ENCODE measurements at regions not wholly inside any gene's neighbourhood (a gene's known extent, or its start where the extent isn't known, plus 50 kb on each side); places are given as distances from the start of the nearest gene placed in this dataset.

GRCh38 chr2:34663314-34663713, 1064.2 kb upstream of the FAM98A start:
- H4K20me1 ChIP-seq (ENCODE audit: insufficient read depth, low read length) = no peaks in the 10 kb centered on the region
- no peaks in the 10 kb centered on the region for H3K36me3 ChIP-seq (ENCODE audit: insufficient read depth, low read length)
- no peaks in the 10 kb centered on the region for H3K4me1 ChIP-seq (ENCODE audit: insufficient read depth, low read length, poor library complexity, severe bottlenecking)
- H3K79me2 ChIP-seq (ENCODE audit: insufficient read depth, low read depth, low read length) = no peaks in the 10 kb centered on the region
- TF ChIP-seq EZH2phosphoT487 (IDR thresholded peaks at IDR 0.05; ENCODE audit: borderline replicate concordance, low read depth, low read length) (no peak), CTCF (conservative IDR thresholded peaks at IDR 0.05; ENCODE audit: low read length) (no peak)
- H3K9me3 ChIP-seq (ENCODE audit: low read length) = no peaks in the 10 kb centered on the region
- H3K4me3 ChIP-seq (ENCODE audit: low read depth, low read length, poor library complexity, severe bottlenecking) = no peak overlapping the region
- H3K4me2 ChIP-seq (ENCODE audit: low read length) = no peak overlapping the region
- intact Hi-C loops (cut with micrococcal nuclease; ENCODE audit: unreplicated experiment) = no loop called here
- no peak overlapping the region for H3K27ac ChIP-seq (ENCODE audit: low read depth, low read length, poor library complexity, severe bottlenecking)
- ChIA-PET CTCF (ENCODE audit: unreplicated experiment) (no interaction called here), POLR2A (no interaction called here)
- H2AFZ ChIP-seq (ENCODE audit: low read length) = no peak overlapping the region
- H3K9me2 ChIP-seq (ENCODE audit: insufficient read depth, low read length) = no peaks in the 10 kb centered on the region
- no peak for DNase-seq (ENCODE audit: low spot score)
- BruUV-seq (replicated peaks) = no TSS peak

- H3K79me2 ChIP-seq (ENCODE audit: insufficient read depth, low read depth, low read length) = no peaks in the 10 kb centered on the region
- intact Hi-C loops (cut with micrococcal nuclease; ENCODE audit: unreplicated experiment) = no loop called here
Measured at GRCh38 chr2:34660741-34661140, 1061.6 kb upstream of the FAM98A start.

GRCh38 chr2:34656632-34657031, 1057.5 kb upstream of the FAM98A start:
- Histone ChIP-seq H3K9me3 (ENCODE audit: low read length) (no peaks in the 10 kb centered on the region), H3K9me2 (ENCODE audit: insufficient read depth, low read length) (no peaks in the 10 kb centered on the region), H2AFZ (ENCODE audit: low read length) (no peak overlapping the region), H4K20me1 (ENCODE audit: insufficient read depth, low read length) (no peaks in the 10 kb centered on the region), H3K4me3 (ENCODE audit: low read depth, low read length, poor library complexity, severe bottlenecking) (no peak overlapping the region), H3K4me1 (ENCODE audit: insufficient read depth, low read length, poor library complexity, severe bottlenecking) (no peaks in the 10 kb centered on the region), H3K79me2 (ENCODE audit: insufficient read depth, low read depth, low read length) (no peaks in the 10 kb centered on the region), H3K4me2 (ENCODE audit: low read length) (no peak overlapping the region), H3K27ac (ENCODE audit: low read depth, low read length, poor library complexity, severe bottlenecking) (no peak overlapping the region), H3K36me3 (ENCODE audit: insufficient read depth, low read length) (no peaks in the 10 kb centered on the region)
- TF ChIP-seq EZH2phosphoT487 (IDR thresholded peaks at IDR 0.05; ENCODE audit: borderline replicate concordance, low read depth, low read length) (no peak), CTCF (conservative IDR thresholded peaks at IDR 0.05; ENCODE audit: low read length) (no peak)
- ChIA-PET POLR2A (no interaction called here), CTCF (ENCODE audit: unreplicated experiment) (no interaction called here)
- DNase-seq (ENCODE audit: low spot score) = no peak
- intact Hi-C loops (cut with micrococcal nuclease; ENCODE audit: unreplicated experiment) = no loop called here
- no TSS peak for BruUV-seq (replicated peaks)

More at GRCh38 chr2:34660741-34661140, 1061.6 kb upstream of the FAM98A start:
- no TSS peak for BruUV-seq (replicated peaks)
- Histone ChIP-seq H3K4me1 (ENCODE audit: insufficient read depth, low read length, poor library complexity, severe bottlenecking) (no peaks in the 10 kb centered on the region), H3K9me2 (ENCODE audit: insufficient read depth, low read length) (no peaks in the 10 kb centered on the region), H3K4me2 (ENCODE audit: low read length) (no peak overlapping the region), H4K20me1 (ENCODE audit: insufficient read depth, low read length) (no peaks in the 10 kb centered on the region), H3K9me3 (ENCODE audit: low read length) (no peaks in the 10 kb centered on the region), H2AFZ (ENCODE audit: low read length) (no peak overlapping the region), H3K36me3 (ENCODE audit: insufficient read depth, low read length) (no peaks in the 10 kb centered on the region), H3K4me3 (ENCODE audit: low read depth, low read length, poor library complexity, severe bottlenecking) (no peak overlapping the region), H3K27ac (ENCODE audit: low read depth, low read length, poor library complexity, severe bottlenecking) (no peak overlapping the region)
- ChIA-PET POLR2A (no interaction called here), CTCF (ENCODE audit: unreplicated experiment) (no interaction called here)
- no peak for DNase-seq (ENCODE audit: low spot score)
- TF ChIP-seq EZH2phosphoT487 (IDR thresholded peaks at IDR 0.05; ENCODE audit: borderline replicate concordance, low read depth, low read length) = no peak
- TF ChIP-seq CTCF (conservative IDR thresholded peaks at IDR 0.05; ENCODE audit: low read length) = no peak

Measured in OCI-LY7 (cell line).